Tibial nerve (tissue), 4 donors: ENCODE measurements at regions not wholly inside any gene's neighbourhood (a gene's known extent, or its start where the extent isn't known, plus 50 kb on each side); places are given as distances from the start of the nearest gene placed in this dataset.

Experiments
- DNase-seq, 2 donors: peaks; one replicate each; pipeline ENCODE4 v3.0.0-alpha.2; 2019; ENCODE audit warnings: low spot score in 2 of 2
- H3K27ac ChIP-seq, 4 donors: fragments of 200-600 bp; sonication (generic) in 3 of 4; one replicate each; pipeline ENCODE4 v1.5.1; 2017 to 2019; ENCODE audit warnings: mild to moderate bottlenecking in 1 of 4
- H3K27me3 ChIP-seq, 2 donors: fragments of 200-600 bp; sonication (generic) in 1 of 2; one replicate each; pipeline versions ENCODE4 v1.5.1 to v1.6.0; 2017 to 2019
- H3K36me3 ChIP-seq, 3 donors: fragments of 200-600 bp; sonication (generic); one replicate each; pipeline ENCODE4 v1.5.1; 2018 to 2019
- H3K4me1 ChIP-seq, 4 donors: fragments of 200-600 bp; sonication (generic) in 3 of 4; one replicate each; pipeline ENCODE4 v1.5.1; 2017 to 2019
- H3K4me3 ChIP-seq, 4 donors: fragments of 200-600 bp; sonication (generic) in 3 of 4; one replicate each; pipeline ENCODE4 v1.5.1; 2017 to 2019; ENCODE audit warnings: mild to moderate bottlenecking in 1 of 4, moderate library complexity in 1 of 4
- H3K9me3 ChIP-seq, 4 donors: fragments of 200-600 bp; sonication (generic) in 3 of 4; one replicate each; pipeline ENCODE4 v1.5.1; 2017 to 2019
- CTCF ChIP-seq, 5 experiments: fragments of 200-600 bp in 3 of 5; fragments of 450-650 bp in 2 of 5; sonication (generic) in 3 of 5; IDR thresholded peaks; one replicate each; pipeline ENCODE4 v1.5.1; 2016 to 2019; ENCODE audit warnings: antibody characterized with exemption in 5 of 5, mild to moderate bottlenecking in 3 of 5, moderate library complexity in 2 of 5
- EP300 ChIP-seq, 2 donors: sonication (generic); formaldehyde crosslinking; IDR thresholded peaks; one replicate each; pipeline ENCODE4 v1.6.1; 2017; ENCODE audit warnings: antibody characterized with exemption in 2 of 2, mild to moderate bottlenecking in 1 of 2
- POLR2A ChIP-seq, 2 donors: fragments of 450-650 bp; IDR thresholded peaks; one replicate each; pipeline ENCODE4 v1.6.1; 2017; ENCODE audit warnings: antibody characterized with exemption in 2 of 2, mild to moderate bottlenecking in 2 of 2, moderate library complexity in 2 of 2
- WGBS, 2 donors: methylation state at CpG; one replicate each; pipeline ENCODE4 v1.1.5; 2018; 5-methylcytosine and 5-hydroxymethylcytosine counted together

- Histone ChIP-seq H3K4me3 (no peak overlapping the region), H3K9me3 (no peaks in the 10 kb centered on the region), H3K4me1 (no peaks in the 10 kb centered on the region), H3K36me3 (no peaks in the 10 kb centered on the region), H3K27me3 (no peaks in the 10 kb centered on the region), H3K27ac (no peak overlapping the region)
- no peak for DNase-seq
- 76 to 86% methylated on average over 2 of the region's 2 CpGs for WGBS, 2 donors
- TF ChIP-seq POLR2A (IDR thresholded peaks at IDR 0.05) (no peak), EP300 (IDR thresholded peaks at IDR 0.05) (no peak), CTCF (IDR thresholded peaks at IDR 0.05) (no peak)
Observed at GRCh38 chr12:88318726-88319125, 176.6 kb downstream of the TMTC3 start.

- H3K27ac ChIP-seq = peak overlapping the region in 2 of 4 donors; percentile 60 to 77
- H3K4me3 ChIP-seq = no peak overlapping the region
- no peaks in the 10 kb centered on the region for H3K36me3 ChIP-seq
- TF ChIP-seq EP300 (IDR thresholded peaks at IDR 0.05) (peak in 1 of 2 donors; percentile 33), POLR2A (IDR thresholded peaks at IDR 0.05) (no peak)
- WGBS, 2 donors = 25 to 36% methylated on average over 1 of the region's 1 CpG
- no peaks in the 10 kb centered on the region for H3K9me3 ChIP-seq
- no peaks in the 10 kb centered on the region for H3K27me3 ChIP-seq
- peaks cover 0 to 15% (median 2%) of the 10 kb centered on the region in 4 donors for H3K4me1 ChIP-seq
- no peak for DNase-seq
Observed at GRCh38 chr12:88325076-88325815, 183.1 kb downstream of the TMTC3 start.

GRCh38 chr12:88325816-88326189 lies 183.7 kb downstream of the TMTC3 start:
- Histone ChIP-seq H3K27me3 (no peaks in the 10 kb centered on the region), H3K36me3 (no peaks in the 10 kb centered on the region), H3K27ac (peak overlapping the region in 2 of 4 donors; percentile 60 to 77), H3K4me3 (no peak overlapping the region), H3K4me1 (peaks cover 0 to 15% (median 2%) of the 10 kb centered on the region in 4 donors), H3K9me3 (no peaks in the 10 kb centered on the region)
- no peak for DNase-seq
- no peak for TF ChIP-seq POLR2A (IDR thresholded peaks at IDR 0.05)
- TF ChIP-seq CTCF (IDR thresholded peaks at IDR 0.05) = no peak
- no peak for TF ChIP-seq EP300 (IDR thresholded peaks at IDR 0.05)
- 29 to 31% methylated on average over 4 of the region's 4 CpGs for WGBS, 2 donors

GRCh38 chr12:88327276-88327675 lies 185.2 kb downstream of the TMTC3 start:
- WGBS, 2 donors = 69 to 83% methylated on average over 1 of the region's 1 CpG

GRCh38 chr12:88328090-88328489 lies 186.0 kb downstream of the TMTC3 start:
- Histone ChIP-seq H3K9me3 (no peaks in the 10 kb centered on the region), H3K36me3 (no peaks in the 10 kb centered on the region), H3K27ac (no peak overlapping the region), H3K4me3 (no peak overlapping the region), H3K27me3 (no peaks in the 10 kb centered on the region), H3K4me1 (peaks cover 0 to 15% (median 2%) of the 10 kb centered on the region in 4 donors)
- DNase-seq = no peak
- TF ChIP-seq EP300 (IDR thresholded peaks at IDR 0.05) = no peak
- no peak for TF ChIP-seq POLR2A (IDR thresholded peaks at IDR 0.05)
- TF ChIP-seq CTCF (IDR thresholded peaks at IDR 0.05) = no peak
- 78 to 86% methylated on average over 3 of the region's 3 CpGs for WGBS, 2 donors

More at GRCh38 chr12:88327276-88327675, 185.2 kb downstream of the TMTC3 start:
- Histone ChIP-seq H3K36me3 (no peaks in the 10 kb centered on the region), H3K9me3 (no peaks in the 10 kb centered on the region), H3K4me3 (no peak overlapping the region), H3K4me1 (peaks cover 0 to 15% (median 2%) of the 10 kb centered on the region in 4 donors), H3K27me3 (no peaks in the 10 kb centered on the region), H3K27ac (no peak overlapping the region)
- DNase-seq = no peak
- no peak for TF ChIP-seq CTCF (IDR thresholded peaks at IDR 0.05)
- no peak for TF ChIP-seq POLR2A (IDR thresholded peaks at IDR 0.05)
- no peak for TF ChIP-seq EP300 (IDR thresholded peaks at IDR 0.05)
